Trophoblast cell (in vitro differentiated cells and primary cell): ENCODE measurements at regions not wholly inside any gene's neighbourhood (a gene's known extent, or its start where the extent isn't known, plus 50 kb on each side); places are given as distances from the start of the nearest gene placed in this dataset.

Source experiments
- DNase-seq, 2 donors: peaks; one replicate each; pipeline ENCODE4 v3.0.0-alpha.2; 2016
- H2AFZ ChIP-seq: 2 replicates; pipeline ENCODE4 v1.6.1; 2013; ENCODE audit warnings: low read length, moderate library complexity, mild to moderate bottlenecking; ENCODE audit not compliant: insufficient read depth, poor library complexity
- H2AK5ac ChIP-seq: 2 replicates; pipeline ENCODE4 v1.6.1; 2013; ENCODE audit warnings: mild to moderate bottlenecking, low read length
- H2BK120ac ChIP-seq: 2 replicates; pipeline ENCODE4 v1.6.1; 2013; ENCODE audit warnings: low read length, mild to moderate bottlenecking, moderate library complexity; ENCODE audit not compliant: insufficient read depth, poor library complexity
- H2BK12ac ChIP-seq: 2 replicates; pipeline ENCODE4 v1.6.1; 2013; ENCODE audit warnings: mild to moderate bottlenecking, low read length, moderate library complexity
- H2BK5ac ChIP-seq: 2 replicates; pipeline ENCODE4 v1.6.1; 2013; ENCODE audit warnings: low read length, low read depth, moderate library complexity, mild to moderate bottlenecking; ENCODE audit not compliant: poor library complexity
- H3K14ac ChIP-seq: 2 replicates; pipeline ENCODE4 v1.6.1; 2013; ENCODE audit warnings: mild to moderate bottlenecking, low read length
- H3K18ac ChIP-seq: 2 replicates; pipeline ENCODE4 v1.6.1; 2013; ENCODE audit warnings: mild to moderate bottlenecking, low read length
- H3K23ac ChIP-seq: 2 replicates; pipeline ENCODE4 v1.6.1; 2013; ENCODE audit warnings: low read length
- H3K27ac ChIP-seq: 2 replicates; pipeline ENCODE4 v1.5.1; 2013; ENCODE audit warnings: low read depth, mild to moderate bottlenecking, inconsistent platforms, low read length, moderate library complexity
- H3K27me3 ChIP-seq: 2 replicates; pipeline ENCODE4 v1.6.1; 2013; ENCODE audit warnings: inconsistent platforms, mild to moderate bottlenecking, low read length, moderate library complexity; ENCODE audit not compliant: insufficient read depth
- H3K36me3 ChIP-seq, 2 experiments: 1 replicate in 1 of 2; 2 replicates in 1 of 2; pipeline ENCODE4 v1.6.1; 2013; ENCODE audit warnings: low read length in 2 of 2, mild to moderate bottlenecking in 2 of 2, moderate library complexity in 1 of 2; ENCODE audit not compliant: insufficient read depth in 2 of 2, control insufficient read depth in 1 of 2
- H3K4ac ChIP-seq: 2 replicates; pipeline ENCODE4 v1.6.1; 2013; ENCODE audit warnings: low read depth, mild to moderate bottlenecking, low read length, moderate library complexity
- H3K4me1 ChIP-seq, 2 experiments: 1 replicate in 1 of 2; 2 replicates in 1 of 2; pipeline ENCODE4 v1.6.1; 2013; ENCODE audit warnings: low read length in 2 of 2, mild to moderate bottlenecking in 2 of 2, moderate library complexity in 1 of 2; ENCODE audit not compliant: insufficient read depth in 2 of 2, control insufficient read depth in 1 of 2
- H3K4me2 ChIP-seq: 2 replicates; pipeline ENCODE4 v1.6.1; 2013; ENCODE audit warnings: inconsistent platforms, mild to moderate bottlenecking, low read length, moderate library complexity
- H3K4me3 ChIP-seq: 2 replicates; pipeline ENCODE4 v1.5.1; 2013; ENCODE audit warnings: mild to moderate bottlenecking, low read depth, low read length, inconsistent platforms
- H3K79me1 ChIP-seq: one replicate; pipeline ENCODE4 v1.6.1; 2013; ENCODE audit warnings: low read length
- H3K79me2 ChIP-seq: 2 replicates; pipeline ENCODE4 v1.6.1; 2013; ENCODE audit warnings: low read length, mild to moderate bottlenecking; ENCODE audit not compliant: control insufficient read depth, insufficient read depth, poor library complexity
- H3K9ac ChIP-seq: 2 replicates; pipeline ENCODE4 v1.6.1; 2013; ENCODE audit warnings: mild to moderate bottlenecking, low read length
- H3K9me3 ChIP-seq: 2 replicates; pipeline ENCODE4 v1.6.1; 2013; ENCODE audit warnings: low read depth, mild to moderate bottlenecking, control low read depth, inconsistent platforms, low read length; ENCODE audit not compliant: insufficient read depth
- H4K12ac ChIP-seq: 2 replicates; pipeline ENCODE4 v1.6.1; 2013; ENCODE audit warnings: low read depth, mild to moderate bottlenecking, low read length, moderate library complexity
- H4K8ac ChIP-seq: 2 replicates; pipeline ENCODE4 v1.6.1; 2013; ENCODE audit warnings: low read depth, mild to moderate bottlenecking, low read length, moderate library complexity
- H4K91ac ChIP-seq: one replicate; pipeline ENCODE4 v1.6.1; 2013; ENCODE audit warnings: low read depth, mild to moderate bottlenecking, low read length, moderate library complexity
- WGBS: extraction: QIAGEN DNeasy Blood & Tissue Kit; methylation state at CpG from one replicate; pipeline ENCODE4 v1.1.7; 2013; ENCODE audit warnings: missing lambda C conversion rate; ENCODE audit not compliant: insufficient read length, insufficient coverage; ENCODE audit errors: extremely low coverage; 5-methylcytosine and 5-hydroxymethylcytosine counted together

GRCh38 chr13:110062077-110062776 lies 244.7 kb downstream of the COL4A1 start:
- H3K79me1 ChIP-seq: no peaks in the 10 kb centered on the region
- no peaks in the 10 kb centered on the region for H3K36me3 ChIP-seq
- H3K27me3 ChIP-seq: no peaks in the 10 kb centered on the region
- H2BK120ac ChIP-seq: no peak overlapping the region
- no peaks in the 10 kb centered on the region for H3K4me1 ChIP-seq
- H4K91ac ChIP-seq: no peak overlapping the region
- H4K8ac ChIP-seq: no peak overlapping the region
- no peak overlapping the region for H2BK5ac ChIP-seq
- H3K4me3 ChIP-seq: no peak overlapping the region
- no peaks in the 10 kb centered on the region for H3K9me3 ChIP-seq
- H3K27ac ChIP-seq: no peak overlapping the region
- H3K4ac ChIP-seq: no peak overlapping the region
- H2AK5ac ChIP-seq: no peak overlapping the region
- H3K4me2 ChIP-seq: no peak overlapping the region
- H3K23ac ChIP-seq: no peak overlapping the region
- no CpG with 5 or more reads among the region's 10 CpGs for WGBS
- H2AFZ ChIP-seq: no peak overlapping the region
- no peak overlapping the region for H2BK12ac ChIP-seq
- H3K18ac ChIP-seq: no peak overlapping the region
- no peak for DNase-seq
- H4K12ac ChIP-seq: no peak overlapping the region
- H3K14ac ChIP-seq: no peak overlapping the region
- H3K79me2 ChIP-seq: no peaks in the 10 kb centered on the region
- H3K9ac ChIP-seq: no peak overlapping the region

DNA sequence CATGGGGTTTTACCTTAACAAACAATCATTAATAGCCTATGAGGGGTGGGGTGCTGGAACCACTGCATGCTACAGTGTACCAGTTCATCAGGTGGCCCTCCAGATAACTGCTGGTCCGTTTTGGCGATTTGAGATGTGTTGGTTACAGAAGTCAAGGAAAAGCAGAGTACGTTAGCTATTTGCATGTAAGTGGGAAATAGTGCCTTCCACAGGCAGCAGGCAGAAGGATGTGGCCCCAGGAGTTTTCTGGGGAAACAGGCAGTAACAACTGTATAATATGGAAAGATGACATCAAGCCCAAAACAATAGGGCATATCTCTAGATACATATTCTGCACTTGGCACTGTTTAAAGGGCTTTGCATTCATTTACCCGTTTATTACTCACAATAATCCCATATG lies 245.7 kb downstream of the COL4A1 start:
- no peak overlapping the region for H2AK5ac ChIP-seq
- no peak overlapping the region for H3K4me2 ChIP-seq
- no peaks in the 10 kb centered on the region for H3K36me3 ChIP-seq
- H3K9me3 ChIP-seq: no peaks in the 10 kb centered on the region
- no peak overlapping the region for H3K4ac ChIP-seq
- H4K91ac ChIP-seq: no peak overlapping the region
- H2BK5ac ChIP-seq: no peak overlapping the region
- H3K4me3 ChIP-seq: no peak overlapping the region
- H3K14ac ChIP-seq: no peak overlapping the region
- no peak overlapping the region for H4K8ac ChIP-seq
- H3K9ac ChIP-seq: no peak overlapping the region
- no peaks in the 10 kb centered on the region for H3K4me1 ChIP-seq
- WGBS: no CpG with 5 or more reads among the region's 4 CpGs
- H3K27ac ChIP-seq: no peak overlapping the region
- H2BK12ac ChIP-seq: no peak overlapping the region
- H3K79me2 ChIP-seq: no peaks in the 10 kb centered on the region
- no peak overlapping the region for H2BK120ac ChIP-seq
- no peak overlapping the region for H2AFZ ChIP-seq
- no peak overlapping the region for H3K23ac ChIP-seq
- H3K27me3 ChIP-seq: no peaks in the 10 kb centered on the region
- DNase-seq: no peak
- H3K79me1 ChIP-seq: no peaks in the 10 kb centered on the region
- H3K18ac ChIP-seq: no peak overlapping the region
- no peak overlapping the region for H4K12ac ChIP-seq

DNA sequence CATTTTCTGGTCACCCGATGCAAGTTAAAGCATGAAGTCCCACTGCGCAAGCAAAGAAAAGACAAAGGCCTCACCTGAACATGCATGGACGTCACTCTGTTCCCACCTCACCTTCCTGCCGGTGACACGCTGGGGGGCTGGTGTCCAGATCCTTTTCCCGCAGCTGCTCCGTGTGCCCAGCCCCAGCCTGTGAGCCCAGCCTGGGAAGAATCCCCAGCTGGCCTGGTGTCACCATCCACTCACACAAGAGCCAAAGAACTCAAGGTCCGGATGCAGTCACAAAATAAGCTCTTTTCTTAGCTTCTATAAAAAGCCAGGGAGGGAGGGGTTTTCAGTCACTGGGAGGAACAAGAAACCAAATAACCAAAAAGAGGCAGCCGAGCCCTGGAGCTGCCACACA lies 249.9 kb downstream of the COL4A1 start:
- no peak overlapping the region for H3K4me2 ChIP-seq
- WGBS: no CpG with 5 or more reads among the region's 9 CpGs
- H3K18ac ChIP-seq: no peak overlapping the region

DNA sequence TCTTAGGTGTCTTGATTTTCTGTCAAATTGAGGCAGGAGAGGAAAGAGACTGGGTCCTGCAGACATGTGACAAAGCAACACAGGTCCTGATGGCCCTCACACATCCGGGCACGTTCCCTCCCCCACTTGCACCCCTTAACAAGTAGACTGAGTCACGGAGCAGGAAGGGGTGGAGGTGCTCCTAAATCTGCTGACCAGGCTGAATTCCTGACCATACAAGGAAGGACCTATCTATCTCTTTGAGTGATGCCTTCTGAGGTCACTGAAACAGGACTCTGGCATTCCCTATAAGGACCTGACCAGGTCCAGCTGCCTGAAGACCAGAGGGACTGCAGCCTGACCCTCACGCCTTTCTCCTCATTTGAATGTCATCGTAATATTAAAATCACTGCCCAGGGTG lies 250.3 kb downstream of the COL4A1 start:
- H3K4me2 ChIP-seq: no peak overlapping the region
- no peak overlapping the region for H3K4ac ChIP-seq
- DNase-seq: no peak
- H2BK5ac ChIP-seq: no peak overlapping the region
- no peak overlapping the region for H4K8ac ChIP-seq
- no peaks in the 10 kb centered on the region for H3K79me1 ChIP-seq
- no peak overlapping the region for H3K9ac ChIP-seq
- H3K23ac ChIP-seq: no peak overlapping the region
- H2BK12ac ChIP-seq: no peak overlapping the region
- no peaks in the 10 kb centered on the region for H3K36me3 ChIP-seq
- no peaks in the 10 kb centered on the region for H3K27me3 ChIP-seq
- H3K4me1 ChIP-seq: no peaks in the 10 kb centered on the region
- no peak overlapping the region for H3K18ac ChIP-seq
- H3K4me3 ChIP-seq: no peak overlapping the region
- no peak overlapping the region for H2AK5ac ChIP-seq
- no peak overlapping the region for H3K27ac ChIP-seq
- no peaks in the 10 kb centered on the region for H3K9me3 ChIP-seq
- H4K91ac ChIP-seq: no peak overlapping the region
- no peaks in the 10 kb centered on the region for H3K79me2 ChIP-seq
- no peak overlapping the region for H2AFZ ChIP-seq
- H2BK120ac ChIP-seq: no peak overlapping the region
- H4K12ac ChIP-seq: no peak overlapping the region
- H3K14ac ChIP-seq: no peak overlapping the region
- no CpG with 5 or more reads among the region's 5 CpGs for WGBS

More for the DNA sequence above, 249.9 kb downstream of the COL4A1 start:
- H3K4ac ChIP-seq: no peak overlapping the region
- no peak overlapping the region for H2AFZ ChIP-seq
- H3K79me1 ChIP-seq: no peaks in the 10 kb centered on the region
- no peak overlapping the region for H3K14ac ChIP-seq
- no peaks in the 10 kb centered on the region for H3K36me3 ChIP-seq
- H3K27me3 ChIP-seq: no peaks in the 10 kb centered on the region
- H3K9me3 ChIP-seq: no peaks in the 10 kb centered on the region
- H4K12ac ChIP-seq: no peak overlapping the region
- no peak overlapping the region for H3K9ac ChIP-seq
- no peak overlapping the region for H3K27ac ChIP-seq
- H2BK5ac ChIP-seq: no peak overlapping the region
- H3K23ac ChIP-seq: no peak overlapping the region
- no peak overlapping the region for H2BK120ac ChIP-seq
- no peak overlapping the region for H4K91ac ChIP-seq
- H2BK12ac ChIP-seq: no peak overlapping the region
- H4K8ac ChIP-seq: no peak overlapping the region
- H3K4me1 ChIP-seq: no peaks in the 10 kb centered on the region
- no peak for DNase-seq
- H3K79me2 ChIP-seq: no peaks in the 10 kb centered on the region
- H3K4me3 ChIP-seq: no peak overlapping the region
- no peak overlapping the region for H2AK5ac ChIP-seq
